GM19238 (cell line): ENCODE measurements at regions not wholly inside any gene's neighbourhood (a gene's known extent, or its start where the extent isn't known, plus 50 kb on each side); places are given as distances from the start of the nearest gene placed in this dataset.

Experiments
- DNase-seq: peaks from one replicate; pipeline ENCODE4 v3.0.0; 2011; ENCODE audit warnings: low spot score; ENCODE audit not compliant: insufficient read length

DNA sequence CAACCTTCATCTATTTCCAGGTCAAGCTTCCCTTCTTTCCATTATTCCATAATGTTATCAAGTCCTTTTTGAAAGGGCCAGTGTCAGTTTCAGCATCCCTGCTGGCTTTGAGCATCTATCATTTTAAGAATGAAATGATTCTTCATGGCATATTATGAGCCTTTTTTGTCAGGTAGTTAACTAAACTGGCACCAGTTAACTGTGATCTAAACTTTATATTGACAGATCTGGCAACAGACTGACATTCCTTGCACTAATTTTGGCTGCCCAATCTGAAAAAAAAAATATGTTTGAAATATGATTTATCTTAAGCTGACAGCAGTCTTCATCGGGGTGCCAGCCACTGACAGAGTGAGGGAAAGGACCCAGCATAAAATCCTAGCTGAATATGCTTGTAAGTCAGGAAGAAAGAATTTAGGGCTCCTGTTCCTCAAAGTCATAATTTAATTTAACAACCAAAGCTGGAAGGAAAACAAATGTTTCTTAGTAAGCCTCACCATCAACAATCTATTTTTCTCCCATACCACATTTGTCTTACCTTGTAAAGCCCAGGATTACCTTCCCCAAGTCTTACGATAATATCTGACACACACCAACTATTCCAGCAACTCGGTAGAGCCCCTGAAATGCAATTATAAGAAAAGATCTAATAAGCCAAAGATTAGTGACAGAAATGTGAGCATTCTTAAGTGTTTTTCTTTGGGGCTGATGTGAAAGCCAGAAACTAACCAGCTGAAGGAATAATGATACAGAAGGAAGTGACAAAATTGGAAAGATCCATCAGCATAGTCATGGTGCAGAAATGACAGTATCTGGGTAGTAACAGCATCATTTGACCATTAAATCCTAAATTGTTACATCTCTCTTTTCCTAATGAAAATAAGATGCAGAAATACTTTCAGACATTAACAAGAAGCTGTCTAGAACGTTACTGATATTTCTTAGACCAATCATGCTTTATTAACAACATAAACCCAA lies 228.1 kb downstream of the RBM43 start:
- no peak for DNase-seq

- DNase-seq = no peak
Measured at GRCh38 chr2:151032741-151033191, 228.9 kb downstream of the RBM43 start.

DNA sequence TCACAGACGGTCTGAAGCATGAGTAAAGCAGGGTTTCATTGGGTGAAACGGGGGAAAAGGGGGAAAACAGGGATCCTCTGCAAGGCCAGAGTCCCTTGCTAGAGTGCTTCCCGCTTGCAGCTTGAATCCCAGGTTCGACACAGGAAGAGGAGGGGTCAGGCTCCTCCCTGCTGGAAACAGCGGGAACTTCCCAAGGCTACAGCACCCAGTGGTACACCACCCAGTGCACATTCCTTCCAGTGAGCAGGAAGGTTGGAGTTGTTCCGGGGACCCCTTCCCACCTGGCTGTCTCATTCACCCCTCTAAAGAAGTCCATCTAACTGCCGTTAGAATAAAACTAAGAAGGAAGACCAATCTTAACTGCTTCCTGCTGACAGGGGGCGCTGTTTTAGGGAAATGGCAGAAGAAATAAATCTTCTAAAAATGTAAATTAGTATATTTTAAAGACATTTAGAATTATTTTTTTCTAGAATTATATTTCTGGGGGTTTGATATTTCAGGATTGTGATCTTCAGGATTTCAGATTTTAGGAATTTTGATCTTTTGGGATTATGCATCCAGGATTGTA lies 230.9 kb downstream of the RBM43 start:
- no peak for DNase-seq

DNA sequence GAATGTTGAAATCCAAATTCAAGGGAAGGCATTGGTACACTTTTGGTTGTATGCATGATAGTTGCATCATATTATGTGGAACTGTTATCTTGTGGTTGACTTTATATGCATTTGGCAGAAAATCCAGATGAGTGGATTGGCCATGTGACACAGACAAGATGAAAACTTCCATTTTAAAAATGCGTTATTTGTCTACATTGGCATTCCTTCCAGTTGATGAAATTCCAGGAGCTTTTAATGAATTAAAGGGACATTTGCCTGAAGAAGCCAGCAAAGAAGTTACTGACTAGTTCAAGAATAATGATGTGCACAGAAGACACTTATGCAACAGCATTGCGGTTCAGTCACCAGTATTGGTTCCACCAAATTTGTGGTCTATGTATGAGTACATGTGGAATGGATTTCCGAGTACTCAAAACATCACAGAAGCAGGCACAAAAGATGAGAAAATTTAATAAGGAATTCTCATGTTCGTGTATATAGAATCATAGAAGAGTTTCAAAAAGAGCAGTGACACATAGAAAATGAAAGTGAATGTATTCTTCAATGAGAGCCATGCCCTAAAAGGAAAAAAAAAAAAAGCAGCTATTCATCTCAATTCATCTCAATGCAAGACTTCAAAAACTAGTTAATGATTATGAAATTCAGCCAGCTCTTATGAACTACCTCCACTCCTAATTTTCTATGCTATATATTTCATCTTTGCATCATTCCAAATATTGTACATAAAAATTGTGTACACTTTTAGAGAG lies 232.1 kb downstream of the RBM43 start:
- DNase-seq = no peak

GRCh38 chr2:151028691-151029176 lies 232.9 kb downstream of the RBM43 start:
- no peak for DNase-seq

- DNase-seq = no peak
Measured at GRCh38 chr2:151027151-151027550, 234.5 kb downstream of the RBM43 start.

DNA sequence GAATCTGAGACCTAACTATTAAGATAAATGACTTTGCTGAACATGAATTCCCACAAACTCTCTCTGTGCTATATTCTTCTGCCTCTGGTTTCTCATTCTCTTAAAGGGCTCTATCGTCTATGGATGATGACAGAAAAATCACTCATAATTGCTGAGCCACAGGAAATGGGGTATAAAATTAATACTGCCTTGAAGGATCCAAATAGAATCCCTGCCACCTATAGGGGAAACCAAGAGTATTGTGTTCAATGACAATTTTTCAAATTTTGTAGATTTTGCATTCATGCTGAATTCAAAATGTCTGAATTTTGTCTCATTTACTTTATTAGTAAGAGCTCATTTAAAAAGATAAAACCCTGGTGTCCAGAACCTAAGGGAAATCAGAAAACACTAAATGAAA lies 235.8 kb downstream of the RBM43 start:
- DNase-seq = no peak

- no peak for DNase-seq
Measured at GRCh38 chr2:151024696-151025251, 236.9 kb downstream of the RBM43 start.

- DNase-seq = no peak
Measured at GRCh38 chr2:151021747-151022452, 239.8 kb downstream of the RBM43 start.

- DNase-seq = no peak
Measured at GRCh38 chr2:151020411-151020810, 241.3 kb downstream of the RBM43 start.

- no peak for DNase-seq
Measured at GRCh38 chr2:151009437-151010175, 252.1 kb downstream of the RBM43 start.

- no peak for DNase-seq
Measured at GRCh38 chr2:151007365-151007764, 254.3 kb downstream of the RBM43 start.

GRCh38 chr2:151002959-151003600 lies 258.6 kb downstream of the RBM43 start:
- no peak for DNase-seq

GRCh38 chr2:150997702-150998440 lies 263.8 kb downstream of the RBM43 start:
- no peak for DNase-seq

GRCh38 chr2:150997066-150997465 lies 264.6 kb downstream of the RBM43 start:
- no peak for DNase-seq

DNA sequence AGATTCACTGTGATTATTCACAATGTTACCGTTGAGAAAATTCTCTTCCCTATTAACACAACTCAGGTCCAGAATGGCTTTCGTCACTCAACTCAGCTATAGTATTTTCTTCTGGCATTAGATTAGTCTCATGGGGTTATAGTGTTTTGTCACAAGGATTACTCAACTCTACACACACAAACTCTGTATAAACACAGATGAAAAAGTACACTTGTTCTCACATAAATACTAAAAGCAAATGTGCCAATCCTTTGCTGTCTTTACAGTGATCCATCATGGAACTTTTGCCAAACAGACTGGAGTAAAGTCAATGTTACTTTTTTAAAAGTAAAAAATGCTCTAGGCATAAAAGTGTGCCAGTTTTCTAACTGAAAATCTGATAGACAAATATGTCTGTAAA lies 267.6 kb downstream of the RBM43 start:
- no peak for DNase-seq

DNA sequence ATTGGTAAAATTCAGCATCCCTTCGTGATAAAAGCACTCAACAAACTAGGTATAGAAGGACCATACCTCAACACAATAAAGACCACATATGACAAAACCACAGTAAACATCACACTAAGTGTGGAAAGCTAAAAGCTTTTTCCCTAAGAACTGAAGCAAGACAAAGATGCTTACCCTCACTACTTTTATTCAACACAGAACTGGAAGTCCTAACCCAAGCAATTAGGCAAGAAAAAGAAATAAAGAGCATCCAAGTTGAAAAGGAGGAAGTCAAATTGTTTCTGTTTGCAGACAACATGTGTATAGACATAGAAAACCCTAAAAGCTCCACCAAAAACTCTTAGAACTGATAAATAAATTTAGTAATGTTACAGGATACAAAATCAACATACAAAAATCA lies 271.7 kb downstream of the RBM43 start:
- no peak for DNase-seq

DNA sequence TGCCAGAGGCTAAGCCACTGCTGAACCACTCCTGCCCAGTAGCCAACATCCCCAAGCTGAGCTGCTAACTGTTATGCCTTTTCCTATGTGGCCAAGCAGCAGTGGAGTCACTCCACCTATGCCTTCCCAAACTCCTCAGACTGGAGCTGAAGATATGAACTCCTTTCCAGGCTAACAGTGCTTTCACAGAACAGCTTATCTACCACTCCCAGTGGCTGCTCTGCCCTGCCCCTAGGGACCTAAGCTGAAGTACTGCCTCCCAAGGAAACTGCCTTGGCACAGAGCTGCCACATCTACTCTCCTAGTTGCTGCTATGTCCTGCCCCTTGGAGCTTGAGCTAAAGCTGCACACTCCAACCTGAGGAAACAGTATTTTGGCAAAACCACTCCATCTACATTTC lies 275.9 kb downstream of the RBM43 start:
- DNase-seq = no peak

DNA sequence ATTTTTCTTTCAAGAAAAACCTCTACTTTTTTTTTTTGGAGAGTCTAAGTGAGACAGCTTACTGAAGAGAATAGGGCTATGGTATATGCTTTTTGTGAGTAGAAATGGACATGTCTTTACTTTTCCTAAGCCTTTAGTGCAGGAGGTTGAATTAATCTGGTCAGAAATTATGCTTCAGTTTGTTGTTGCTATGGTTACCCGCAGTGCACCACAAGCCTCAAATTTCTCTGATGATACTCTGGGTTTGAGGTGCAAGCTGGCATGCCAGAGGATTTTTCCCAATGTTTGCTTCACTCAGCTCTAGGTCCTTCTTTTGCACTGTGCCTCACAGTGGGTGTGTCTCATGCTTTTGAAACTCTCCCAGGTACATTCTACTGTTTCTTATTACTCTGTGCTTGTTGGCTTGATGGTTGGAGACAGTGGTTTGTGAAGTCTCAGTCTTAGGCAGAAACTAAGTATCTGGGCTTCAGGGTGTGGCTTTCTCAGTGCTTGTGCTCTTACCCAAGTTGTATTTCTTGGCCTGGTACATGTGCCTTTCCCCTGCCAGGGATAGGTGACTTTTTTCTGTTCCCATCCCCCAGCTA lies 278.3 kb downstream of the RBM43 start:
- DNase-seq = no peak
